AG08395 (cell line): ENCODE measurements at regions not wholly inside any gene's neighbourhood (a gene's known extent, or its start where the extent isn't known, plus 50 kb on each side); places are given as distances from the start of the nearest gene placed in this dataset.
"Not testable (repeated sequence)": the region's sequence is repeated elsewhere in the genome, so short reads cannot be mapped to it uniquely, and the experiment has no call there.

Experiments
- DNase-seq: peaks from one replicate; pipeline ENCODE4 v3.0.0; 2012; ENCODE audit warnings: mixed read lengths, low spot score

GRCh38 chr3:55158345-55158744, 230.5 kb upstream of the LRTM1 start:
- DNase-seq, result no peak

GRCh38 chr3:55157731-55158130, 229.9 kb upstream of the LRTM1 start:
- DNase-seq, result peak; percentile 47

GRCh38 chr3:55156851-55157650, 229.2 kb upstream of the LRTM1 start:
- DNase-seq, result no peak

- DNase-seq, result no peak
Measured at GRCh38 chr3:55147856-55148720, 220.2 kb upstream of the LRTM1 start.

- DNase-seq, result no peak
Measured at GRCh38 chr3:55147406-55147805, 219.5 kb upstream of the LRTM1 start.

- no peak for DNase-seq
Measured at GRCh38 chr3:55146216-55146615, 218.4 kb upstream of the LRTM1 start.

GRCh38 chr3:55144015-55144673, 216.3 kb upstream of the LRTM1 start:
- peak; percentile 83 for DNase-seq

GRCh38 chr3:55143336-55143735, 215.5 kb upstream of the LRTM1 start:
- no peak for DNase-seq

- not testable (repeated sequence) for DNase-seq
Measured at GRCh38 chr3:55136291-55136690, 208.4 kb upstream of the LRTM1 start.

- DNase-seq, result peak; percentile 76
Measured at GRCh38 chr3:55128225-55128823, 200.5 kb upstream of the LRTM1 start.

GRCh38 chr3:55127565-55127964, 199.7 kb upstream of the LRTM1 start:
- no peak for DNase-seq

GRCh38 chr3:55124371-55124770, 196.5 kb upstream of the LRTM1 start:
- no peak for DNase-seq
